B cell (primary cell): ENCODE measurements at regions not wholly inside any gene's neighbourhood (a gene's known extent, or its start where the extent isn't known, plus 50 kb on each side); places are given as distances from the start of the nearest gene placed in this dataset.

ENCODE experiments used
- ATAC-seq: fragments of 200-7000 bp; cut with Tn5 transposase; one replicate; pipeline ENCODE4 v1.10.0; 2021; ENCODE audit warnings: low read depth, mild to moderate bottlenecking, moderate number of reproducible peaks, moderate library complexity
- CTCF ChIA-PET: fragments of 350-600 bp; sonication (Branson Sonifier 250); formaldehyde crosslinking; loops from one replicate; lab custom pipeline; 2021; ENCODE audit warnings: antibody characterized with exemption, inconsistent platforms; lab: Charles Lee
- POLR2A ChIA-PET: fragments of 350-600 bp; sonication (Branson Sonifier 250); formaldehyde crosslinking; loops from one replicate; lab custom pipeline; 2021; ENCODE audit warnings: antibody characterized with exemption; lab: Charles Lee
- DNase-seq: peaks from one replicate; pipeline ENCODE4 v3.0.0; 2013
- H2AFZ ChIP-seq: 2 replicates; pipeline ENCODE4 v1.6.1; 2012; ENCODE audit warnings: mild to moderate bottlenecking, low read depth, low read length; ENCODE audit not compliant: insufficient read depth, poor library complexity, severe bottlenecking
- H3K27ac ChIP-seq, 2 donors: 1 replicate in 1 of 2; 2 replicates in 1 of 2; pipeline ENCODE4 v1.5.1; 2012 to 2013; ENCODE audit warnings: low read length in 2 of 2, mild to moderate bottlenecking in 2 of 2, moderate library complexity in 1 of 2
- H3K27me3 ChIP-seq, 4 experiments: fragments of 200-600 bp in 1 of 4; sonication (generic) in 1 of 4; replicated peaks in 1 of 4; 1 replicate in 2 of 4; 2 replicates in 2 of 4; pipeline versions ENCODE4 v1.6.1 to v1.7.0; 2013 to 2016; ENCODE audit warnings: low read length in 3 of 4, mild to moderate bottlenecking in 2 of 4, mixed read lengths in 1 of 4, moderate library complexity in 1 of 4; ENCODE audit not compliant: insufficient read depth in 4 of 4, control insufficient read depth in 3 of 4; ENCODE audit errors: control extremely low read depth in 1 of 4
- H3K36me3 ChIP-seq, 2 experiments: replicated peaks in 1 of 2; 1 replicate in 1 of 2; 2 replicates in 1 of 2; pipeline versions ENCODE4 v1.6.1 to v1.7.1; 2013; ENCODE audit warnings: low read length in 1 of 2; ENCODE audit not compliant: insufficient read depth in 2 of 2, control insufficient read depth in 1 of 2; ENCODE audit errors: control extremely low read depth in 1 of 2, extremely low read depth in 1 of 2
- H3K4me1 ChIP-seq, 2 donors: fragments of 200-600 bp in 1 of 2; sonication (generic) in 1 of 2; 1 replicate in 1 of 2; 2 replicates in 1 of 2; pipeline versions ENCODE4 v1.5.1 to v1.6.1; 2013 to 2017; ENCODE audit warnings: low read length in 2 of 2; ENCODE audit not compliant: control insufficient read depth in 2 of 2, insufficient read depth in 2 of 2
- H3K4me2 ChIP-seq: replicated peaks from 2 replicates; pipeline ENCODE3; 2012; ENCODE audit warnings: mild to moderate bottlenecking, low read depth, low read length; ENCODE audit not compliant: poor library complexity, severe bottlenecking
- H3K4me3 ChIP-seq, 5 experiments: fragments of 200-600 bp in 1 of 5; sonication (generic) in 1 of 5; 1 replicate in 3 of 5; 2 replicates in 2 of 5; pipeline versions ENCODE4 v1.5.1 to v1.7.0; 2011 to 2016; ENCODE audit warnings: low read length in 4 of 5, mild to moderate bottlenecking in 4 of 5, low read depth in 2 of 5, control low read depth in 1 of 5, moderate library complexity in 1 of 5; ENCODE audit not compliant: insufficient read depth in 1 of 5; ENCODE audit errors: control extremely low read depth in 1 of 5, extremely low read depth in 1 of 5
- H3K79me2 ChIP-seq: fragments of 200-600 bp; sonication (generic); one replicate; pipeline ENCODE4 v1.6.0; 2016; ENCODE audit warnings: low read length; ENCODE audit not compliant: control insufficient read depth, insufficient read depth
- H3K9ac ChIP-seq: fragments of 200-600 bp; sonication (generic); 2 replicates; pipeline ENCODE4 v1.6.1; 2017; ENCODE audit warnings: mild to moderate bottlenecking, low read length, moderate library complexity
- H3K9me3 ChIP-seq, 3 donors: one replicate each; pipeline versions ENCODE4 v1.6.1 to v1.7.1; 2013; ENCODE audit warnings: low read length in 2 of 3; ENCODE audit not compliant: control insufficient read depth in 2 of 3, insufficient read depth in 1 of 3; ENCODE audit errors: control extremely low read depth in 1 of 3
- H4K20me1 ChIP-seq: 2 replicates; pipeline ENCODE4 v1.6.0; 2012; ENCODE audit warnings: mild to moderate bottlenecking, low read length; ENCODE audit not compliant: insufficient read depth, control insufficient read depth, poor library complexity, severe bottlenecking
- H3K27ac Mint-ChIP-seq: one replicate; pipeline ENCODE4 v1.8.0; 2021; ENCODE audit warnings: mixed read lengths
- H3K27me3 Mint-ChIP-seq: one replicate; pipeline ENCODE4 v1.8.0; 2021; ENCODE audit warnings: mixed read lengths
- H3K4me1 Mint-ChIP-seq: one replicate; pipeline ENCODE4 v1.8.0; 2021; ENCODE audit warnings: mixed read lengths
- H3K4me3 Mint-ChIP-seq: one replicate; pipeline ENCODE4 v1.8.0; 2021; ENCODE audit warnings: mixed read lengths
- H3K9me3 Mint-ChIP-seq: one replicate; pipeline ENCODE4 v1.8.0; 2022; ENCODE audit warnings: mixed read lengths; ENCODE audit not compliant: insufficient read depth
- EZH2 ChIP-seq: IDR thresholded peaks from 2 replicates; pipeline ENCODE4 v1.6.1; 2012; ENCODE audit warnings: borderline replicate concordance, low read depth, mild to moderate bottlenecking, moderate library complexity, low read length; ENCODE audit not compliant: insufficient read depth, poor library complexity, severe bottlenecking
- WGBS: methylation state at CpG from one replicate; pipeline ENCODE4 v1.1.5; 2013; ENCODE audit warnings: missing lambda C conversion rate; ENCODE audit not compliant: insufficient coverage; 5-methylcytosine and 5-hydroxymethylcytosine counted together
- intact Hi-C: fragments of 100-400 bp; cut with micrococcal nuclease; formaldehyde crosslinking; loops from one replicate; pipeline ENCODE4 v1.10.0; 2022
- TF ChIP-seq, protein P1 (sequence below): fragments of 200-600 bp; IDR thresholded peaks from one replicate; pipeline ENCODE4 v1.8.0; 2022; ENCODE audit warnings: antibody characterized with exemption, mild to moderate bottlenecking

DNA sequence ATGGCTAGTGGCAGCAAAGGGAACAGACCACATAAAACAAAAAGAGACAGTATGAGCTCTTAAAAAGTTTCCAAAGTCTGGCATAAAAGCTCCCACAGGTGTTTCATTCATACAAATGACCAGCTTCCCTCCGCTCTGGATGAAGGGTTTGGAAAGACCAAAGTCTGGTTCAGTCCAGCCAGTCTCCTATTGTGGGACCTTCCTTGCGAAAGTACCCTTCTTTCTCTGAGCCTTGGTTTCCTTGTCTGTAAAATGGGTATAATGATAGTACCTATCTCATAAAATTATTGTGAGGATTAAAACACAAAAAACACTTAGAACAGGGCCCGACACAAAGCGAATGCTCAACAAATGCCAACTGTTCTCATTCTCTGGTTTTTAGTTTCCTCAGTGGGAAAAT, 77.2 kb downstream of the UNC5CL start:
- H3K27me3 ChIP-seq, result no peaks in the 10 kb centered on the region
- no peak overlapping the region for H3K4me3 ChIP-seq
- H3K4me3 Mint-ChIP-seq, result no peak overlapping the region
- TF ChIP-seq, protein P1, sequence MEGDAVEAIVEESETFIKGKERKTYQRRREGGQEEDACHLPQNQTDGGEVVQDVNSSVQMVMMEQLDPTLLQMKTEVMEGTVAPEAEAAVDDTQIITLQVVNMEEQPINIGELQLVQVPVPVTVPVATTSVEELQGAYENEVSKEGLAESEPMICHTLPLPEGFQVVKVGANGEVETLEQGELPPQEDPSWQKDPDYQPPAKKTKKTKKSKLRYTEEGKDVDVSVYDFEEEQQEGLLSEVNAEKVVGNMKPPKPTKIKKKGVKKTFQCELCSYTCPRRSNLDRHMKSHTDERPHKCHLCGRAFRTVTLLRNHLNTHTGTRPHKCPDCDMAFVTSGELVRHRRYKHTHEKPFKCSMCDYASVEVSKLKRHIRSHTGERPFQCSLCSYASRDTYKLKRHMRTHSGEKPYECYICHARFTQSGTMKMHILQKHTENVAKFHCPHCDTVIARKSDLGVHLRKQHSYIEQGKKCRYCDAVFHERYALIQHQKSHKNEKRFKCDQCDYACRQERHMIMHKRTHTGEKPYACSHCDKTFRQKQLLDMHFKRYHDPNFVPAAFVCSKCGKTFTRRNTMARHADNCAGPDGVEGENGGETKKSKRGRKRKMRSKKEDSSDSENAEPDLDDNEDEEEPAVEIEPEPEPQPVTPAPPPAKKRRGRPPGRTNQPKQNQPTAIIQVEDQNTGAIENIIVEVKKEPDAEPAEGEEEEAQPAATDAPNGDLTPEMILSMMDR, result no peak
- TF ChIP-seq EZH2, result no peak
- no peaks in the 10 kb centered on the region for H3K9me3 Mint-ChIP-seq
- no peaks in the 10 kb centered on the region for H4K20me1 ChIP-seq
- no peak overlapping the region for H3K27ac ChIP-seq
- ChIA-PET CTCF (no interaction called here), POLR2A (no interaction called here)
- H3K9ac ChIP-seq, result no peak overlapping the region
- ATAC-seq (no peak), DNase-seq (no peak)
- no CpG with 5 or more reads among the region's 4 CpGs for WGBS
- H3K4me1 Mint-ChIP-seq, result no peaks in the 10 kb centered on the region
- H3K27me3 Mint-ChIP-seq, result peaks cover 7% of the 10 kb centered on the region
- intact Hi-C loops, result no loop called here
- H3K9me3 ChIP-seq, result no peaks in the 10 kb centered on the region
- no peak overlapping the region for H2AFZ ChIP-seq
- H3K79me2 ChIP-seq, result no peaks in the 10 kb centered on the region
- H3K4me1 ChIP-seq, result no peaks in the 10 kb centered on the region
- H3K36me3 ChIP-seq, result no peaks in the 10 kb centered on the region
- H3K4me2 ChIP-seq, result no peak overlapping the region
- H3K27ac Mint-ChIP-seq, result no peak overlapping the region

DNA sequence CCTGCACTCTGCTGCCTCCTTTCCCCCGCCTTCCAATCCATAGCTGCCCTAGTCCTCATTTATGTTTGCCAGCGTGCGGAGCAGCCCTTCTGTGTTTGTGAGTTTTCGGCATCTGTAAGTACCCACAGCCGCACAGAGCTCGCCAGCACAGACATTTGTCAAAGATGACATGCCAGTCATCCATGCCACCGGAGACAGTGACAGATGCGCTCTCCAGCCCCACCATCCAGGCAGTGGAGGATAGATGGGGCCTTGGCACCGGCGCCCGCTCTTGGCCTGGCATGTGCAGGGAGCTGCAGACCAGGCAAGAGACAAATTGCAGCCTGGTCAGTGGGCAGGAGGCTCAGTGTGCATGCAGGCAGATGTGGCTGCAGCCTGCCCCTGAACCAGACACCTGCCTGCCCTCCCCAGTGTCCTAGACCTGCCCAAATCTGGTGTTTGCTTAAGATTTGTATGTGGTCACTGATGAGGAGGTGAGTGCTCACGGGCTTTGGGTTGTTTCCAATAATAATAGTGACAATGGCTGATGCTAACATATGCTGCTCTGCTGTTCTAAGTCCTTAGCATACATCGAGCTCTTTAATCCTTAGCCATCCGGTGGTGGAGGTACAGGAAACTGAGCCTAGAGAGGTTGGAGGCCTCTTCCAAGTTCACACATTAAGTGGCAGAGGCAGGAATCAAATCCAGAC, 78.1 kb downstream of the UNC5CL start:
- Histone ChIP-seq H3K4me1 (no peaks in the 10 kb centered on the region), H2AFZ (no peak overlapping the region), H3K27me3 (peaks cover 0 to 2% (median 0%) of the 10 kb centered on the region in 4 experiments), H4K20me1 (no peaks in the 10 kb centered on the region), H3K4me3 (no peak overlapping the region), H3K9me3 (no peaks in the 10 kb centered on the region), H3K79me2 (no peaks in the 10 kb centered on the region), H3K4me2 (no peak overlapping the region), H3K9ac (no peak overlapping the region), H3K27ac (no peak overlapping the region), H3K36me3 (no peaks in the 10 kb centered on the region)
- Mint-ChIP-seq H3K4me1 (no peaks in the 10 kb centered on the region), H3K27me3 (peaks cover 13% of the 10 kb centered on the region), H3K9me3 (no peaks in the 10 kb centered on the region), H3K27ac (no peak overlapping the region), H3K4me3 (no peak overlapping the region)
- ChIA-PET CTCF (no interaction called here), POLR2A (no interaction called here)
- intact Hi-C loops, result no loop called here
- TF ChIP-seq EZH2, result no peak
- TF ChIP-seq, protein P1, result no peak
- 92% methylated on average over 14 of the region's 14 CpGs for WGBS
- ATAC-seq (no peak), DNase-seq (no peak)
